ENCODE measurements at regions not wholly inside any gene's neighbourhood (a gene's known extent, or its start where the extent isn't known, plus 50 kb on each side); places are given as distances from the start of the nearest gene placed in this dataset.
A peak's percentile ranks its signal among the peaks of the same experiment; 100 is the strongest.

- no peak overlapping the region for H3K4me3 ChIP-seq (ENCODE audit: low read depth, low read length)
- no peaks in the 10 kb centered on the region for H3K27me3 ChIP-seq (ENCODE audit: control insufficient read depth, insufficient read depth, low read length)
- no peak for TF ChIP-seq CTCF (IDR thresholded peaks at IDR 0.05)
These were observed 264.4 kb upstream of the KCNMB2 start for GRCh38 chr3:178271740-178272387.

GRCh38 chr3:178272841-178273240, 263.4 kb upstream of the KCNMB2 start:
- peak overlapping the region; percentile 72 for H2AFZ ChIP-seq
- H3K9me3 ChIP-seq (ENCODE audit: control insufficient read depth, low read length), result no peaks in the 10 kb centered on the region
- no peaks in the 10 kb centered on the region for H3K4me1 ChIP-seq
- no peaks in the 10 kb centered on the region for H3K36me3 ChIP-seq (ENCODE audit: control insufficient read depth, insufficient read depth, low read length)
- TF ChIP-seq CTCF (IDR thresholded peaks at IDR 0.05), result no peak
- H3K4me2 ChIP-seq (ENCODE audit: low read length), result no peak overlapping the region
- H3K27me3 ChIP-seq (ENCODE audit: control insufficient read depth, insufficient read depth, low read length), result no peaks in the 10 kb centered on the region
- H3K4me3 ChIP-seq (ENCODE audit: low read depth, low read length), result no peak overlapping the region
- H3K9ac ChIP-seq, result no peak overlapping the region
- H3K79me2 ChIP-seq, result no peaks in the 10 kb centered on the region
- no peak overlapping the region for H3K27ac ChIP-seq

More at GRCh38 chr3:178271740-178272387, 264.4 kb upstream of the KCNMB2 start:
- Histone ChIP-seq H2AFZ (no peak overlapping the region), H3K4me2 (ENCODE audit: low read length) (no peak overlapping the region), H3K79me2 (no peaks in the 10 kb centered on the region), H3K27ac (no peak overlapping the region), H3K9me3 (ENCODE audit: control insufficient read depth, low read length) (no peaks in the 10 kb centered on the region), H3K9ac (no peak overlapping the region), H3K36me3 (ENCODE audit: control insufficient read depth, insufficient read depth, low read length) (no peaks in the 10 kb centered on the region), H3K4me1 (no peaks in the 10 kb centered on the region)

GRCh38 chr3:178274711-178275110, 261.5 kb upstream of the KCNMB2 start:
- no peak overlapping the region for H3K4me3 ChIP-seq (ENCODE audit: low read depth, low read length)
- no peak overlapping the region for H3K9ac ChIP-seq
- H3K4me2 ChIP-seq (ENCODE audit: low read length), result no peak overlapping the region
- H3K4me1 ChIP-seq, result no peaks in the 10 kb centered on the region
- no peaks in the 10 kb centered on the region for H3K36me3 ChIP-seq (ENCODE audit: control insufficient read depth, insufficient read depth, low read length)
- no peaks in the 10 kb centered on the region for H3K27me3 ChIP-seq (ENCODE audit: control insufficient read depth, insufficient read depth, low read length)
- TF ChIP-seq CTCF (IDR thresholded peaks at IDR 0.05), result no peak
- H3K79me2 ChIP-seq, result no peaks in the 10 kb centered on the region
- H2AFZ ChIP-seq, result no peak overlapping the region
- no peak overlapping the region for H3K27ac ChIP-seq
- no peaks in the 10 kb centered on the region for H3K9me3 ChIP-seq (ENCODE audit: control insufficient read depth, low read length)

GRCh38 chr3:178275311-178275710, 260.9 kb upstream of the KCNMB2 start:
- Histone ChIP-seq H3K27ac (no peak overlapping the region), H3K27me3 (ENCODE audit: control insufficient read depth, insufficient read depth, low read length) (no peaks in the 10 kb centered on the region), H3K4me3 (ENCODE audit: low read depth, low read length) (no peak overlapping the region), H3K4me1 (no peaks in the 10 kb centered on the region), H3K9me3 (ENCODE audit: control insufficient read depth, low read length) (no peaks in the 10 kb centered on the region), H3K4me2 (ENCODE audit: low read length) (no peak overlapping the region), H2AFZ (no peak overlapping the region), H3K79me2 (no peaks in the 10 kb centered on the region), H3K9ac (no peak overlapping the region), H3K36me3 (ENCODE audit: control insufficient read depth, insufficient read depth, low read length) (no peaks in the 10 kb centered on the region)
- no peak for TF ChIP-seq CTCF (IDR thresholded peaks at IDR 0.05)

GRCh38 chr3:178275793-178276192, 260.4 kb upstream of the KCNMB2 start:
- no peaks in the 10 kb centered on the region for H3K4me1 ChIP-seq
- no peak overlapping the region for H3K4me2 ChIP-seq (ENCODE audit: low read length)
- no peak overlapping the region for H2AFZ ChIP-seq
- no peaks in the 10 kb centered on the region for H3K9me3 ChIP-seq (ENCODE audit: control insufficient read depth, low read length)
- TF ChIP-seq CTCF (IDR thresholded peaks at IDR 0.05), result no peak
- H3K36me3 ChIP-seq (ENCODE audit: control insufficient read depth, insufficient read depth, low read length), result no peaks in the 10 kb centered on the region
- no peaks in the 10 kb centered on the region for H3K79me2 ChIP-seq
- no peaks in the 10 kb centered on the region for H3K27me3 ChIP-seq (ENCODE audit: control insufficient read depth, insufficient read depth, low read length)
- no peak overlapping the region for H3K27ac ChIP-seq
- H3K4me3 ChIP-seq (ENCODE audit: low read depth, low read length), result no peak overlapping the region
- no peak overlapping the region for H3K9ac ChIP-seq
